Hippocampal formation (tissue), 2 donors: ENCODE measurements at regions not wholly inside any gene's neighbourhood (a gene's known extent, or its start where the extent isn't known, plus 50 kb on each side); places are given as distances from the start of the nearest gene placed in this dataset.

Source experiments
- DNase-seq, 2 donors: peaks; one replicate each; lab custom pipeline; 2025; lab: John Stamatoyannopoulos, UW

- DNase-seq, result no peak
Measured at GRCh38 chr16:65634291-65634690, 512.4 kb upstream of the CDH11 start.

GRCh38 chr16:65624666-65625065 is 502.8 kb upstream of the CDH11 start:
- DNase-seq, result no peak

- no peak for DNase-seq
Measured at GRCh38 chr16:65624229-65624628, 502.4 kb upstream of the CDH11 start.

GRCh38 chr16:65622871-65623270 is 501.0 kb upstream of the CDH11 start:
- DNase-seq, result no peak

GRCh38 chr16:65622151-65622550 is 500.3 kb upstream of the CDH11 start:
- DNase-seq, result no peak

GRCh38 chr16:65621640-65622039 is 499.8 kb upstream of the CDH11 start:
- no peak for DNase-seq

GRCh38 chr16:65619606-65620005 is 497.7 kb upstream of the CDH11 start:
- DNase-seq, result no peak

- no peak for DNase-seq
Measured at GRCh38 chr16:65618931-65619330, 497.1 kb upstream of the CDH11 start.

- DNase-seq, result no peak
Measured at GRCh38 chr16:65618333-65618732, 496.5 kb upstream of the CDH11 start.

GRCh38 chr16:65617421-65617820 is 495.6 kb upstream of the CDH11 start:
- DNase-seq, result no peak

- DNase-seq, result no peak
Measured at GRCh38 chr16:65608455-65608854, 486.6 kb upstream of the CDH11 start.

- no peak for DNase-seq
Measured at GRCh38 chr16:65604771-65605170, 482.9 kb upstream of the CDH11 start.

- DNase-seq, result no peak
Measured at GRCh38 chr16:65601781-65602180, 479.9 kb upstream of the CDH11 start.

GRCh38 chr16:65600629-65601028 is 478.8 kb upstream of the CDH11 start:
- DNase-seq, result no peak

GRCh38 chr16:65600046-65600445 is 478.2 kb upstream of the CDH11 start:
- DNase-seq, result no peak

- no peak for DNase-seq
Measured at GRCh38 chr16:65598621-65599020, 476.8 kb upstream of the CDH11 start.

GRCh38 chr16:65583498-65583897 is 461.6 kb upstream of the CDH11 start:
- no peak for DNase-seq

GRCh38 chr16:65579050-65579449 is 457.2 kb upstream of the CDH11 start:
- no peak for DNase-seq

- no peak for DNase-seq
Measured at GRCh38 chr16:65576631-65577030, 454.8 kb upstream of the CDH11 start.

- DNase-seq, result no peak
Measured at GRCh38 chr16:65576139-65576538, 454.3 kb upstream of the CDH11 start.

GRCh38 chr16:65574326-65574966 is 452.6 kb upstream of the CDH11 start:
- peak; percentile 35 to 40 for DNase-seq

- DNase-seq, result no peak
Measured at GRCh38 chr16:65572156-65572555, 450.3 kb upstream of the CDH11 start.

GRCh38 chr16:65570261-65570660 is 448.4 kb upstream of the CDH11 start:
- DNase-seq, result no peak

GRCh38 chr16:65559846-65560245 is 438.0 kb upstream of the CDH11 start:
- no peak for DNase-seq
